ENCODE measurements at regions not wholly inside any gene's neighbourhood (a gene's known extent, or its start where the extent isn't known, plus 50 kb on each side); places are given as distances from the start of the nearest gene placed in this dataset.

GRCh38 chr1:10901891-10902805 lies 105.7 kb upstream of the CASZ1 start:
- no peak for TF ChIP-seq CTCF (IDR thresholded peaks at IDR 0.05; ENCODE audit: poor library complexity)
- no peak for TF ChIP-seq EZH2phosphoT487 (IDR thresholded peaks at IDR 0.05; ENCODE audit: low read depth, severe bottlenecking, unreplicated experiment)
- TF ChIP-seq EZH2 (IDR thresholded peaks at IDR 0.05; ENCODE audit: borderline replicate concordance) = no peak
